22Rv1 (cell line): ENCODE measurements at regions not wholly inside any gene's neighbourhood (a gene's known extent, or its start where the extent isn't known, plus 50 kb on each side); places are given as distances from the start of the nearest gene placed in this dataset.

Source experiments
- ZFX ChIP-seq: fragments of 450-650 bp; IDR thresholded peaks from 2 replicates; pipeline ENCODE4 v1.6.1; 2017; ENCODE audit warnings: antibody characterized with exemption, borderline replicate concordance
- TF ChIP-seq, protein P1 (sequence below): fragments of 450-650 bp; IDR thresholded peaks from 2 replicates; pipeline ENCODE4 v1.5.1; 2017; ENCODE audit warnings: mild to moderate bottlenecking

DNA sequence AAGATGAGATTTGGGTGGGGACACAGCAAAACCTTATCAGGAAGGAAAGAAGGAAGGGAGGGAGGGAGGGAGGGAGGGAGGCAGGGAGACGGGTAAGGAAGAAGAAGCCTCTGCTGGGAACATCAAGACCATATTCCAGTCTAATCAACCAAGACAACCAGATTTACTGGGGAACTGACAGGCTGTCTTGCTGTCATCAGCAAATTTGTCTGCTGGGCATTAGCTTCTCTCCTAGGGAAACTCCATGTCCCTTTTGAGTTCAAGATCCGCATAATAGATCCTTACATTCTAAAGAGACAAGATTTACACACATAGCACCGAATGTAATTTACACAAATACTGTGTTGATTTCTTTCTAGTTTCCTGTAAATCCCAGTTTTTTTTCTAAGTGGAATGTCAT is 1618.9 kb upstream of the ZEB2 start:
- TF ChIP-seq, protein P1, sequence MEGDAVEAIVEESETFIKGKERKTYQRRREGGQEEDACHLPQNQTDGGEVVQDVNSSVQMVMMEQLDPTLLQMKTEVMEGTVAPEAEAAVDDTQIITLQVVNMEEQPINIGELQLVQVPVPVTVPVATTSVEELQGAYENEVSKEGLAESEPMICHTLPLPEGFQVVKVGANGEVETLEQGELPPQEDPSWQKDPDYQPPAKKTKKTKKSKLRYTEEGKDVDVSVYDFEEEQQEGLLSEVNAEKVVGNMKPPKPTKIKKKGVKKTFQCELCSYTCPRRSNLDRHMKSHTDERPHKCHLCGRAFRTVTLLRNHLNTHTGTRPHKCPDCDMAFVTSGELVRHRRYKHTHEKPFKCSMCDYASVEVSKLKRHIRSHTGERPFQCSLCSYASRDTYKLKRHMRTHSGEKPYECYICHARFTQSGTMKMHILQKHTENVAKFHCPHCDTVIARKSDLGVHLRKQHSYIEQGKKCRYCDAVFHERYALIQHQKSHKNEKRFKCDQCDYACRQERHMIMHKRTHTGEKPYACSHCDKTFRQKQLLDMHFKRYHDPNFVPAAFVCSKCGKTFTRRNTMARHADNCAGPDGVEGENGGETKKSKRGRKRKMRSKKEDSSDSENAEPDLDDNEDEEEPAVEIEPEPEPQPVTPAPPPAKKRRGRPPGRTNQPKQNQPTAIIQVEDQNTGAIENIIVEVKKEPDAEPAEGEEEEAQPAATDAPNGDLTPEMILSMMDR = no peak
- no peak for TF ChIP-seq ZFX
